Trophoblast cell (in vitro differentiated cells and primary cell): ENCODE measurements at regions not wholly inside any gene's neighbourhood (a gene's known extent, or its start where the extent isn't known, plus 50 kb on each side); places are given as distances from the start of the nearest gene placed in this dataset.

Experiments used
- DNase-seq, 2 donors: peaks; one replicate each; pipeline ENCODE4 v3.0.0-alpha.2; 2016
- H2AFZ ChIP-seq: 2 replicates; pipeline ENCODE4 v1.6.1; 2013; ENCODE audit warnings: low read length, moderate library complexity, mild to moderate bottlenecking; ENCODE audit not compliant: insufficient read depth, poor library complexity
- H2AK5ac ChIP-seq: 2 replicates; pipeline ENCODE4 v1.6.1; 2013; ENCODE audit warnings: mild to moderate bottlenecking, low read length
- H2BK120ac ChIP-seq: 2 replicates; pipeline ENCODE4 v1.6.1; 2013; ENCODE audit warnings: low read length, mild to moderate bottlenecking, moderate library complexity; ENCODE audit not compliant: insufficient read depth, poor library complexity
- H2BK12ac ChIP-seq: 2 replicates; pipeline ENCODE4 v1.6.1; 2013; ENCODE audit warnings: mild to moderate bottlenecking, low read length, moderate library complexity
- H2BK5ac ChIP-seq: 2 replicates; pipeline ENCODE4 v1.6.1; 2013; ENCODE audit warnings: low read length, low read depth, moderate library complexity, mild to moderate bottlenecking; ENCODE audit not compliant: poor library complexity
- H3K14ac ChIP-seq: 2 replicates; pipeline ENCODE4 v1.6.1; 2013; ENCODE audit warnings: mild to moderate bottlenecking, low read length
- H3K18ac ChIP-seq: 2 replicates; pipeline ENCODE4 v1.6.1; 2013; ENCODE audit warnings: mild to moderate bottlenecking, low read length
- H3K23ac ChIP-seq: 2 replicates; pipeline ENCODE4 v1.6.1; 2013; ENCODE audit warnings: low read length
- H3K27ac ChIP-seq: 2 replicates; pipeline ENCODE4 v1.5.1; 2013; ENCODE audit warnings: low read depth, mild to moderate bottlenecking, inconsistent platforms, low read length, moderate library complexity
- H3K27me3 ChIP-seq: 2 replicates; pipeline ENCODE4 v1.6.1; 2013; ENCODE audit warnings: inconsistent platforms, mild to moderate bottlenecking, low read length, moderate library complexity; ENCODE audit not compliant: insufficient read depth
- H3K36me3 ChIP-seq, 2 experiments: 1 replicate in 1 of 2; 2 replicates in 1 of 2; pipeline ENCODE4 v1.6.1; 2013; ENCODE audit warnings: low read length in 2 of 2, mild to moderate bottlenecking in 2 of 2, moderate library complexity in 1 of 2; ENCODE audit not compliant: insufficient read depth in 2 of 2, control insufficient read depth in 1 of 2
- H3K4ac ChIP-seq: 2 replicates; pipeline ENCODE4 v1.6.1; 2013; ENCODE audit warnings: low read depth, mild to moderate bottlenecking, low read length, moderate library complexity
- H3K4me1 ChIP-seq, 2 experiments: 1 replicate in 1 of 2; 2 replicates in 1 of 2; pipeline ENCODE4 v1.6.1; 2013; ENCODE audit warnings: low read length in 2 of 2, mild to moderate bottlenecking in 2 of 2, moderate library complexity in 1 of 2; ENCODE audit not compliant: insufficient read depth in 2 of 2, control insufficient read depth in 1 of 2
- H3K4me2 ChIP-seq: 2 replicates; pipeline ENCODE4 v1.6.1; 2013; ENCODE audit warnings: inconsistent platforms, mild to moderate bottlenecking, low read length, moderate library complexity
- H3K4me3 ChIP-seq: 2 replicates; pipeline ENCODE4 v1.5.1; 2013; ENCODE audit warnings: mild to moderate bottlenecking, low read depth, low read length, inconsistent platforms
- H3K79me1 ChIP-seq: one replicate; pipeline ENCODE4 v1.6.1; 2013; ENCODE audit warnings: low read length
- H3K79me2 ChIP-seq: 2 replicates; pipeline ENCODE4 v1.6.1; 2013; ENCODE audit warnings: low read length, mild to moderate bottlenecking; ENCODE audit not compliant: control insufficient read depth, insufficient read depth, poor library complexity
- H3K9ac ChIP-seq: 2 replicates; pipeline ENCODE4 v1.6.1; 2013; ENCODE audit warnings: mild to moderate bottlenecking, low read length
- H3K9me3 ChIP-seq: 2 replicates; pipeline ENCODE4 v1.6.1; 2013; ENCODE audit warnings: low read depth, mild to moderate bottlenecking, control low read depth, inconsistent platforms, low read length; ENCODE audit not compliant: insufficient read depth
- H4K12ac ChIP-seq: 2 replicates; pipeline ENCODE4 v1.6.1; 2013; ENCODE audit warnings: low read depth, mild to moderate bottlenecking, low read length, moderate library complexity
- H4K8ac ChIP-seq: 2 replicates; pipeline ENCODE4 v1.6.1; 2013; ENCODE audit warnings: low read depth, mild to moderate bottlenecking, low read length, moderate library complexity
- H4K91ac ChIP-seq: one replicate; pipeline ENCODE4 v1.6.1; 2013; ENCODE audit warnings: low read depth, mild to moderate bottlenecking, low read length, moderate library complexity
- WGBS: extraction: QIAGEN DNeasy Blood & Tissue Kit; methylation state at CpG from one replicate; pipeline ENCODE4 v1.1.7; 2013; ENCODE audit warnings: missing lambda C conversion rate; ENCODE audit not compliant: insufficient read length, insufficient coverage; ENCODE audit errors: extremely low coverage; 5-methylcytosine and 5-hydroxymethylcytosine counted together

DNA sequence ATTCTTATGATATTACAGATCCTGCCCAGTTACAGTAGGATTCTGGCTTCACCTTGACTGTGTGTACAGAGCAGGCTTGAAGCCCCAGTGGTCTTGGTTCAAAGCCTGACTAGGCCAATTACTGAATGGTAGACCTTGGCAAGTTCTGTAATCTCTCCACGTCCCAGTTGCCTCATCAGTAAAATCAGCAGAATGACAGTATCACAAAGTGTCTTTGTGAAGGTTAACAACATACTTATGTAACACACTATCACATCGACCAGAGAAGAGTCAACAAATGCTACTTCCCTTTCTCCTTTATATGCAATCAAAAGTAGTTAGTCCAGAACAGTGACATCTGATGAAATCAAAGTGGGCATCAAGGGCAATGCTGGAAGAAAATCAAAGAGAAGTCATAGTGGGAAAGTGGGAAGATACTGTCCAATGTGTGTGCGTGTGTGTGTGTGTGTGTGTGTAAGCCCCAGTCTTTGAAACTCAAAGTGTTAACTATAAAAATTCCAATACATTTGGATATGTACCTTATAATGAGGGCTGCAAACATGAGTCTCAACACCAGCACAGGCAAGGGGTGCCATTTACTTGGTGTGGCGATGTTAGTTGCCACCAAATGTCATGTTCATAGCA lies 93.5 kb upstream of the EGFLAM start:
- Histone ChIP-seq H3K36me3 (no peaks in the 10 kb centered on the region), H3K14ac (no peak overlapping the region), H4K8ac (no peak overlapping the region), H2BK12ac (no peak overlapping the region), H3K18ac (no peak overlapping the region), H2AK5ac (no peak overlapping the region), H3K4me1 (no peaks in the 10 kb centered on the region), H3K27me3 (no peaks in the 10 kb centered on the region), H3K4ac (no peak overlapping the region), H2BK5ac (no peak overlapping the region), H3K9me3 (no peaks in the 10 kb centered on the region), H3K27ac (no peak overlapping the region), H3K9ac (no peak overlapping the region), H3K79me2 (no peaks in the 10 kb centered on the region), H4K12ac (no peak overlapping the region), H3K4me2 (no peak overlapping the region), H3K79me1 (no peaks in the 10 kb centered on the region), H3K23ac (no peak overlapping the region), H2AFZ (no peak overlapping the region), H4K91ac (no peak overlapping the region), H3K4me3 (no peak overlapping the region), H2BK120ac (no peak overlapping the region)
- WGBS, result no CpG with 5 or more reads among the region's 4 CpGs
- no peak for DNase-seq

DNA sequence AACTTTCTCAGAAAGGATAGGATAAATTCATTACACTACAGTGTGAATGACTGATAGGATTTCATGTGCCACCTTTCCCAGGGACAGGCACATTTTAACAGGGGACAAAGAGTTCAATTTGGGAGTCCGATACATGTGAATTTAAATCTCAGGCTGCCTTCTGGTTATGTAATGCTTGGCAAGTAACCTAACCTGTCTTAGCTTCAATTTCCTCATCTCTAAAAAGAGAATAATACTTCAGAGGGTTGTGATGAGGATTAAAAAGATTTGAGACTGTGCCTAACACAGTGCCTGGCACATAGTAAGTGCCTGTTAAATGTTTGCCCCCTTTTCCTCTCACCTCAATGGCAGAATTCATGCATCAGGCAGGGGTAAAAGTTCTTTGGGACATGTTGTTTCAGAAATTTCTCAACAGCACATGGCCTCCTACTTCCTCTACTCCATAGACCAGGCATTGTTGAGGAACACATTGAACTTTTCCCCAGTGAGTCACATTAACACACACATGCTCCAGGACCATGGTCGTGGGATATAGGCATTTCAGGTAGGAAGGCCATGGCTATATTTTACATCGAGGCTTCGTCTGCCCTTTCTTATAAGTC lies 94.6 kb upstream of the EGFLAM start:
- Histone ChIP-seq H3K4me1 (no peaks in the 10 kb centered on the region), H2BK12ac (no peak overlapping the region), H3K27ac (no peak overlapping the region), H3K9ac (no peak overlapping the region), H3K4me3 (no peak overlapping the region), H2BK120ac (no peak overlapping the region), H2BK5ac (no peak overlapping the region), H3K79me1 (no peaks in the 10 kb centered on the region), H4K8ac (no peak overlapping the region), H3K79me2 (no peaks in the 10 kb centered on the region), H2AK5ac (no peak overlapping the region), H3K4ac (no peak overlapping the region), H3K14ac (no peak overlapping the region), H3K36me3 (no peaks in the 10 kb centered on the region), H4K12ac (no peak overlapping the region), H3K27me3 (no peaks in the 10 kb centered on the region), H3K23ac (no peak overlapping the region), H3K9me3 (no peaks in the 10 kb centered on the region), H4K91ac (no peak overlapping the region), H3K18ac (no peak overlapping the region), H3K4me2 (no peak overlapping the region), H2AFZ (no peak overlapping the region)
- no CpG with 5 or more reads among the region's 4 CpGs for WGBS
- DNase-seq, result no peak

DNA sequence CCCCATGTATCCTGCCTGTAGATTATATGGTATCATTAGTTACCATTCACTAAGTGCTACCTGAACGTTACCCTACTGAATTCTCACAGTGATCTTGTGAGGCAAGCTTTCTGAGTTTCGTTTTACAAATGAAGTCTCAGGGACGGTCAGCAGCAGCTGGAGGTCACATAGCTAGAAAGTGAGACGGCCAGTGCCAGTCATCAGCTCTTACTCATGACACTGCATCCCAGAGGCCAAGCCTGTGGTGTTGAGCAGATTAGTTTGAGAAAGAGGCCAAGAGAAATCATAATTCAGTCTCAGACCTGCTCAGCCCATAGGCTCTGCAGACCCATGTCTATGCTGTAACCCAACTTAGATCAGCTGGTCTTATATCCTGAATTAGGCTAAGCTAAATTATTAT lies 95.7 kb upstream of the EGFLAM start:
- H3K79me2 ChIP-seq, result no peaks in the 10 kb centered on the region
- no peak overlapping the region for H3K9ac ChIP-seq
- no peak overlapping the region for H2AK5ac ChIP-seq
- no peak overlapping the region for H4K8ac ChIP-seq
- H3K4me3 ChIP-seq, result no peak overlapping the region
- H3K27ac ChIP-seq, result no peak overlapping the region
- no peak overlapping the region for H4K91ac ChIP-seq
- H2BK5ac ChIP-seq, result no peak overlapping the region
- no peak overlapping the region for H2BK120ac ChIP-seq
- H3K23ac ChIP-seq, result no peak overlapping the region
- no peaks in the 10 kb centered on the region for H3K79me1 ChIP-seq
- H4K12ac ChIP-seq, result no peak overlapping the region
- H3K27me3 ChIP-seq, result no peaks in the 10 kb centered on the region
- H3K14ac ChIP-seq, result no peak overlapping the region
- H2AFZ ChIP-seq, result no peak overlapping the region
- H3K4ac ChIP-seq, result no peak overlapping the region
- H2BK12ac ChIP-seq, result no peak overlapping the region
- H3K4me2 ChIP-seq, result no peak overlapping the region
- DNase-seq, result peak; percentile 6 to 11
- no CpG with 5 or more reads among the region's 4 CpGs for WGBS
- no peak overlapping the region for H3K18ac ChIP-seq
- no peaks in the 10 kb centered on the region for H3K4me1 ChIP-seq
- H3K9me3 ChIP-seq, result no peaks in the 10 kb centered on the region
- no peaks in the 10 kb centered on the region for H3K36me3 ChIP-seq

DNA sequence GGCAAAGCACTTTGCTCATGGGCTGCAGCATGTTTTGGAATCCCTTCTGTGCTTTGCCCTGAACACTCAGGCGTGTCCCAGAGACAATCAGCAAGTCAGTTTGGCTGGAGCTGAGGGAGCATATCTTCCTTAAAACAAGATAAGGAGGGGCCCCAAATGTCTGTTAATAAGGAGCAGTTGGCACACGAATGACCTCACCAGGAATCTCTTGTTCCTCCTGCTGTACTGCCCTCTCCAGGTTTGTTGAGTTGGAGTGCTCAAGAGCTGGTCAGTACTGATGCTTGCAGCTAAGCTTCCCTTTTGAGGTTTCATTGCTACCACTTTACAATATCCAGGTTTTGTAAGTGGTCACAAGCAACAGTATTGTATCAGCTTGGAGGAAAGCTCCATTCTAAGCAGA lies 101.3 kb upstream of the EGFLAM start:
- no CpG with 5 or more reads among the region's 2 CpGs for WGBS

More for the DNA sequence above, 101.3 kb upstream of the EGFLAM start:
- Histone ChIP-seq H2AK5ac (no peak overlapping the region), H3K23ac (no peak overlapping the region), H4K8ac (no peak overlapping the region), H3K27me3 (no peaks in the 10 kb centered on the region), H2BK120ac (no peak overlapping the region), H3K79me1 (no peaks in the 10 kb centered on the region), H3K4me1 (no peaks in the 10 kb centered on the region), H3K14ac (no peak overlapping the region), H3K79me2 (no peaks in the 10 kb centered on the region), H3K4me2 (no peak overlapping the region), H2BK12ac (no peak overlapping the region), H3K9ac (no peak overlapping the region), H3K27ac (no peak overlapping the region), H3K4ac (no peak overlapping the region), H3K4me3 (no peak overlapping the region), H2AFZ (no peak overlapping the region), H2BK5ac (no peak overlapping the region), H4K91ac (no peak overlapping the region), H3K9me3 (no peaks in the 10 kb centered on the region), H3K18ac (no peak overlapping the region), H3K36me3 (no peaks in the 10 kb centered on the region), H4K12ac (no peak overlapping the region)
- no peak for DNase-seq
